Mucosa of descending colon (tissue), 3 donors: ENCODE measurements at regions not wholly inside any gene's neighbourhood (a gene's known extent, or its start where the extent isn't known, plus 50 kb on each side); places are given as distances from the start of the nearest gene placed in this dataset.

Source experiments
- ATAC-seq: fragments of 200-7000 bp; cut with Tn5 transposase; one replicate; pipeline ENCODE4 v1.9.1; 2020; ENCODE audit warnings: mild to moderate bottlenecking, moderate library complexity
- DNase-seq, 3 donors: peaks; one replicate each; pipeline ENCODE4 v3.0.0-alpha.2; 2020
- H3K36me3 ChIP-seq: fragments of 200-600 bp; one replicate; pipeline ENCODE4 v1.8.0; 2021; ENCODE audit warnings: low read depth, mild to moderate bottlenecking
- H3K4me1 ChIP-seq: fragments of 200-600 bp; one replicate; pipeline ENCODE4 v1.8.0; 2021; ENCODE audit warnings: low read depth, mild to moderate bottlenecking
- H3K4me3 ChIP-seq: fragments of 200-600 bp; one replicate; pipeline ENCODE4 v1.8.0; 2021; ENCODE audit warnings: mild to moderate bottlenecking
- H3K9me3 ChIP-seq: fragments of 200-600 bp; one replicate; pipeline ENCODE4 v1.8.0; 2021; ENCODE audit warnings: mild to moderate bottlenecking
- intact Hi-C, 2 donors: fragments of 100-400 bp; cut with DNase I in 1 of 2; cut with micrococcal nuclease in 1 of 2; formaldehyde crosslinking; loops; one replicate each; pipeline versions ENCODE4 v1.11.0 to v1.11.1; 2022; cut with DNase I, micrococcal nuclease
- TF ChIP-seq, protein P1 (sequence below): fragments of 200-600 bp; IDR thresholded peaks from one replicate; pipeline ENCODE4 v1.8.0; 2022; ENCODE audit warnings: antibody characterized with exemption, mild to moderate bottlenecking
- donor health status: DM: no; HTN: no; CAD: no; lungs with moderate emphysema.
- donor health status: DM: no; HTN: no; CAD: no.
- donor health status: DM: no; HTN: yes; CAD: no.

GRCh38 chr11:30131535-30131934, 99.3 kb upstream of the FSHB start:
- no peak overlapping the region for H3K4me3 ChIP-seq
- intact Hi-C loops, result no loop called here
- H3K36me3 ChIP-seq, result no peaks in the 10 kb centered on the region
- ATAC-seq (no peak), DNase-seq (no peak)
- H3K4me1 ChIP-seq, result no peaks in the 10 kb centered on the region
- TF ChIP-seq, protein P1, sequence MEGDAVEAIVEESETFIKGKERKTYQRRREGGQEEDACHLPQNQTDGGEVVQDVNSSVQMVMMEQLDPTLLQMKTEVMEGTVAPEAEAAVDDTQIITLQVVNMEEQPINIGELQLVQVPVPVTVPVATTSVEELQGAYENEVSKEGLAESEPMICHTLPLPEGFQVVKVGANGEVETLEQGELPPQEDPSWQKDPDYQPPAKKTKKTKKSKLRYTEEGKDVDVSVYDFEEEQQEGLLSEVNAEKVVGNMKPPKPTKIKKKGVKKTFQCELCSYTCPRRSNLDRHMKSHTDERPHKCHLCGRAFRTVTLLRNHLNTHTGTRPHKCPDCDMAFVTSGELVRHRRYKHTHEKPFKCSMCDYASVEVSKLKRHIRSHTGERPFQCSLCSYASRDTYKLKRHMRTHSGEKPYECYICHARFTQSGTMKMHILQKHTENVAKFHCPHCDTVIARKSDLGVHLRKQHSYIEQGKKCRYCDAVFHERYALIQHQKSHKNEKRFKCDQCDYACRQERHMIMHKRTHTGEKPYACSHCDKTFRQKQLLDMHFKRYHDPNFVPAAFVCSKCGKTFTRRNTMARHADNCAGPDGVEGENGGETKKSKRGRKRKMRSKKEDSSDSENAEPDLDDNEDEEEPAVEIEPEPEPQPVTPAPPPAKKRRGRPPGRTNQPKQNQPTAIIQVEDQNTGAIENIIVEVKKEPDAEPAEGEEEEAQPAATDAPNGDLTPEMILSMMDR, result no peak
- no peaks in the 10 kb centered on the region for H3K9me3 ChIP-seq

- Histone ChIP-seq H3K4me3 (no peak overlapping the region), H3K9me3 (no peaks in the 10 kb centered on the region), H3K36me3 (no peaks in the 10 kb centered on the region), H3K4me1 (no peaks in the 10 kb centered on the region)
- TF ChIP-seq, protein P1, result no peak
- DNase-seq (peak in 1 of 3 donors; percentile 4), ATAC-seq (no peak)
- intact Hi-C loops, result no loop called here
Observed at GRCh38 chr11:30133281-30133680, 97.5 kb upstream of the FSHB start.

DNA sequence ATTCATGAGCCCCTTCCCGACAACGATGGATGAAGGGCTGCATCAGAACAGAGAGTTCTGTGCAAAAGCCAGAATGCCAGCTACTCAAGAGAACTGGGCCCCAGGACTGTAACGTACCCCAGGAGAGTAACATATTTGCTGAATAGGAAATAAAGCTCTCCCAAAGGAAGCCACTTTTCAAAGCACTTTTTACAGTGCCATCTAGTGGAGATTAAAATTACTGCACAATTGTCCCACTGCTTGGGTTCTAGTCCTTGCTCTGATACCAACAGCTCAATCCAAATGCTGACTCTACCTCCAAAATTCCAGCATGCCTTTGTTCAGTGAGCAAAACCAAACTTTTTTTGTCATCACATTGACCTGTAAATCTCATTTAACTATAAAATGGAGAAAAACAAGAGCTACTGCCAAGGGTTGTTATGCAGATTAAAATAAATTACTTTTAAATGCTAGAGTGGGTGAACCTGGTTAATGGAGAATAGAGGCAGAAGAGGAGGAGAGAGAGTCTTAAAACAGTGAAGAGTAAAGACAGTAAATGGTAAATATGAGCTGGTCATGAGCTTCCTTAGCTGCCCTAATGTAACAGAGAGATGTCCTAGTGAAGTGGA, 87.6 kb upstream of the FSHB start:
- peak; percentile 38 for ATAC-seq
- intact Hi-C loops, result no loop called here
- H3K36me3 ChIP-seq, result no peaks in the 10 kb centered on the region
- H3K4me3 ChIP-seq, result no peak overlapping the region
- TF ChIP-seq, protein P1, result peak; percentile 33
- no peaks in the 10 kb centered on the region for H3K9me3 ChIP-seq
- peak in 1 of 3 donors; percentile 9 for DNase-seq
- H3K4me1 ChIP-seq, result no peaks in the 10 kb centered on the region

GRCh38 chr11:30147293-30147692, 83.5 kb upstream of the FSHB start:
- Histone ChIP-seq H3K4me3 (no peak overlapping the region), H3K4me1 (no peaks in the 10 kb centered on the region), H3K36me3 (no peaks in the 10 kb centered on the region), H3K9me3 (no peaks in the 10 kb centered on the region)
- intact Hi-C loops, result no loop called here
- TF ChIP-seq, protein P1, result no peak
- DNase-seq (no peak), ATAC-seq (no peak)

DNA sequence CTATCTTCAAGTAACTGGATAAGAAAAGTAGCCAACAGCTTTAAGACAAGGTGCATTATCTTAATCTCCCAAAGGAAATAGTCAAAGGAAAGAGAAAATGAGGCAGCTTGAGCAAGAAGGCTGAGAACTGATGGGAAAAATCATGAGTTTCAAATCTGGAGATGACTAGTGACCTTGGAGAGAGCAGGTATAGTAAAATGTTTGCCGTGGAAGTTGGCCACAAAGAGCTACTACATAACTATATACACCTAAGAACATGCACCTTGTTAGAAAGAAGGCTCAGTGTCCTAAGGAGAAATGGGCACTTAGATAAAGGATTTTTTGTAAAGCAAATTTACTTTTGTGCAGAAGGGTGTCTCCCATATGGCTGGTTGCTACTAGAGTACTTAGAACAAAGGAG, 80.8 kb upstream of the FSHB start:
- no peaks in the 10 kb centered on the region for H3K36me3 ChIP-seq
- no peaks in the 10 kb centered on the region for H3K4me1 ChIP-seq
- H3K9me3 ChIP-seq, result no peaks in the 10 kb centered on the region
- TF ChIP-seq, protein P1, result no peak
- no peak overlapping the region for H3K4me3 ChIP-seq
- ATAC-seq (no peak), DNase-seq (no peak)
- intact Hi-C loops, result no loop called here

GRCh38 chr11:30150425-30150824, 80.4 kb upstream of the FSHB start:
- Histone ChIP-seq H3K36me3 (no peaks in the 10 kb centered on the region), H3K4me3 (no peak overlapping the region), H3K9me3 (no peaks in the 10 kb centered on the region), H3K4me1 (no peaks in the 10 kb centered on the region)
- intact Hi-C loops, result no loop called here
- ATAC-seq (no peak), DNase-seq (no peak)
- TF ChIP-seq, protein P1, result no peak
